Fibroblast of lung (primary cell): ENCODE measurements at regions not wholly inside any gene's neighbourhood (a gene's known extent, or its start where the extent isn't known, plus 50 kb on each side); places are given as distances from the start of the nearest gene placed in this dataset.

Source experiments
- DNase-seq, 2 donors: peaks; one replicate each; pipeline versions ENCODE4 v3.0.0 to v3.0.0-alpha.2; 2010; ENCODE audit warnings: low read depth in 2 of 2
- H2AFZ ChIP-seq: 2 replicates; pipeline ENCODE4 v1.5.1; 2012; ENCODE audit warnings: low read length, control low read depth, inconsistent platforms
- H3K27ac ChIP-seq: 2 replicates; pipeline ENCODE4 v1.5.1; 2011; ENCODE audit warnings: low read length, control low read depth; ENCODE audit not compliant: insufficient read depth
- H3K27me3 ChIP-seq: 2 replicates; pipeline ENCODE4 v1.5.1; 2011; ENCODE audit warnings: mild to moderate bottlenecking, low read length; ENCODE audit not compliant: control insufficient read depth, insufficient read depth
- H3K36me3 ChIP-seq: 2 replicates; pipeline ENCODE4 v1.5.1; 2011; ENCODE audit warnings: low read length; ENCODE audit not compliant: control insufficient read depth, insufficient read depth
- H3K4me1 ChIP-seq: 2 replicates; pipeline ENCODE4 v1.5.1; 2011; ENCODE audit warnings: low read length; ENCODE audit not compliant: control insufficient read depth, insufficient read depth; ENCODE audit errors: extremely low read depth
- H3K4me2 ChIP-seq: 2 replicates; pipeline ENCODE4 v1.5.1; 2011; ENCODE audit warnings: low read length, control low read depth; ENCODE audit not compliant: insufficient read depth; ENCODE audit errors: extremely low read depth
- H3K4me3 ChIP-seq, 4 experiments: fragments of 200-600 bp in 1 of 4; sonication (generic) in 1 of 4; replicated peaks in 1 of 4; 2 replicates each; pipeline ENCODE4 v1.5.1; 2011 to 2016; ENCODE audit warnings: low read length in 4 of 4, low read depth in 3 of 4, mild to moderate bottlenecking in 3 of 4, control low read depth in 2 of 4, inconsistent platforms in 1 of 4, mixed read lengths in 1 of 4; ENCODE audit not compliant: insufficient read depth in 1 of 4; ENCODE audit errors: control extremely low read depth in 1 of 4
- H3K79me2 ChIP-seq: 2 replicates; pipeline ENCODE4 v1.5.1; 2012; ENCODE audit warnings: mild to moderate bottlenecking, low read length, inconsistent platforms; ENCODE audit not compliant: control insufficient read depth, insufficient read depth
- H3K9ac ChIP-seq: 2 replicates; pipeline ENCODE4 v1.5.1; 2011; ENCODE audit warnings: mild to moderate bottlenecking, low read length, control low read depth; ENCODE audit not compliant: insufficient read depth
- H3K9me3 ChIP-seq: 2 replicates; pipeline ENCODE4 v1.5.1; 2012; ENCODE audit warnings: low read depth, low read length; ENCODE audit not compliant: control insufficient read depth, insufficient read depth
- H4K20me1 ChIP-seq: 2 replicates; pipeline ENCODE4 v1.5.1; 2011; ENCODE audit warnings: low read length; ENCODE audit not compliant: control insufficient read depth, insufficient read depth; ENCODE audit errors: extremely low read depth
- EZH2 ChIP-seq: IDR thresholded peaks from 2 replicates; pipeline ENCODE4 v1.5.1; 2012; ENCODE audit warnings: low read length, control low read depth, mild to moderate bottlenecking; ENCODE audit errors: missing control alignments
- TF ChIP-seq, protein P1 (sequence below), 2 donors: IDR thresholded peaks in 1 of 2; conservative IDR thresholded peaks in 1 of 2; 1 replicate in 1 of 2; 2 replicates in 1 of 2; pipeline ENCODE4 v1.5.1; 2011 to 2012; ENCODE audit warnings: low read length in 2 of 2, control low read depth in 1 of 2, inconsistent platforms in 1 of 2, low read depth in 1 of 2, mild to moderate bottlenecking in 1 of 2

DNA sequence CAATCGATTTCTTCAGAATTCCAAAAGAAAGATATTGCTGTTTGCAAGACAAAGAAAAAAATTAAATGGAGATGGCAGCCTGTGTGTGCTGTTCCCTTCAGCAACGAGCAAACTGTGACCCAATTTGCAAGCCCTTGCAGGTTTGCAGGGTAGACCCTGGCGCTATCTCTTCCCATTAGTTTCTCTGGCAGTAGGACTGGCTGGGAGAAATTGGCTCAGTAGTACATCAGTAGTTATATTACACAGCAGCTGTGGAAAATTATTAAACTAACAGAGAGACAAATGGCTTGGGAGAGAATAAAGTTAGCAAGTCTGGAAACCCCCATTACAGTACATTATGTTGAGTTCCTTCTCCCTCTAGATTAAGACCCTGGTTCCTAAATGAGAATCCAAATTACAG, 116.4 kb upstream of the ITGB1 start:
- Histone ChIP-seq H3K27ac (no peak overlapping the region), H4K20me1 (no peaks in the 10 kb centered on the region), H3K9me3 (no peaks in the 10 kb centered on the region), H3K36me3 (no peaks in the 10 kb centered on the region), H3K9ac (no peak overlapping the region), H3K4me3 (no peak overlapping the region), H3K27me3 (no peaks in the 10 kb centered on the region), H3K4me1 (no peaks in the 10 kb centered on the region), H3K79me2 (no peaks in the 10 kb centered on the region), H3K4me2 (peak overlapping the region; percentile 13), H2AFZ (no peak overlapping the region)
- TF ChIP-seq EZH2: no peak
- TF ChIP-seq, protein P1, sequence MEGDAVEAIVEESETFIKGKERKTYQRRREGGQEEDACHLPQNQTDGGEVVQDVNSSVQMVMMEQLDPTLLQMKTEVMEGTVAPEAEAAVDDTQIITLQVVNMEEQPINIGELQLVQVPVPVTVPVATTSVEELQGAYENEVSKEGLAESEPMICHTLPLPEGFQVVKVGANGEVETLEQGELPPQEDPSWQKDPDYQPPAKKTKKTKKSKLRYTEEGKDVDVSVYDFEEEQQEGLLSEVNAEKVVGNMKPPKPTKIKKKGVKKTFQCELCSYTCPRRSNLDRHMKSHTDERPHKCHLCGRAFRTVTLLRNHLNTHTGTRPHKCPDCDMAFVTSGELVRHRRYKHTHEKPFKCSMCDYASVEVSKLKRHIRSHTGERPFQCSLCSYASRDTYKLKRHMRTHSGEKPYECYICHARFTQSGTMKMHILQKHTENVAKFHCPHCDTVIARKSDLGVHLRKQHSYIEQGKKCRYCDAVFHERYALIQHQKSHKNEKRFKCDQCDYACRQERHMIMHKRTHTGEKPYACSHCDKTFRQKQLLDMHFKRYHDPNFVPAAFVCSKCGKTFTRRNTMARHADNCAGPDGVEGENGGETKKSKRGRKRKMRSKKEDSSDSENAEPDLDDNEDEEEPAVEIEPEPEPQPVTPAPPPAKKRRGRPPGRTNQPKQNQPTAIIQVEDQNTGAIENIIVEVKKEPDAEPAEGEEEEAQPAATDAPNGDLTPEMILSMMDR (conservative IDR thresholded peaks at IDR 0.05 in 1 of 2, IDR thresholded peaks at IDR 0.05 in 1 of 2; ENCODE audit: low read depth in 1 of 2, low read length in 2 of 2): no peak
- no peak for DNase-seq

DNA sequence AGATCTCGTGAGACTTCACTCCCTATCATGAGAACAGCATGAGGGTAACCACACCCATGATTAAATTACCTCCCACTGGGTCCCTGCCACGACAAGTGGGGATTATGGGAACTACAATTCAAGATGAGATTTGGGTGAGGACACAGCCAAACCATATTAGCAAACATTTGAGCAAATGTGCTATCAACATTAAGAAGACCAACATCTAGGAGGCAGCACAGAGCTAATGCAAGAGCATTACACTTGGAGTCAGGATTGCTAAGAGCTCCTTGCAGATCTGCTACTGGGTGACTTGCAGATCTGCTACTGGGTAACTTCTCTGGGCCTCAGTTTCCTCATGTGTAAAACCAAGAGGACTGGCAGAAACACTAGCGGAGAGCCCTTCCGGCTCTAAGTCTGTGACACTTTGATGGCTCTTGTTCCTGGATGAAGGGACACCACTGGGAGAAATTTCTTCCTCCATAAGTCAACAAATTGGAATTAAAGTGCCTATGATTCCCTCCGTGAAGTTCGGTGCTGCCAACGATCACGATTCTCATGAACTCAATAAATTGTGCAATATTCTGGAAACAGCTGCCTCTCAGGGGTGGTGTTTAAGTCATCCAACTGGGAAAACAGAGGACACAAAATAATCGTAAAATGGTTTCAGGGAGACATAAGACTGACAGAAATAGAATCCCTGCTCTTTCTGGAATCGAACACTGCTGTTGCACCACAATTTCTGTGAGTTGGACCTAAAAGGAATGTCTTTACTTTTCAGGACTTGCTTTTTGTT, 115.8 kb upstream of the ITGB1 start:
- TF ChIP-seq, protein P1 (conservative IDR thresholded peaks at IDR 0.05 in 1 of 2, IDR thresholded peaks at IDR 0.05 in 1 of 2; ENCODE audit: low read depth in 1 of 2, low read length in 2 of 2): peak; percentile 7 to 19
- TF ChIP-seq EZH2: no peak
- no peak overlapping the region for H3K27ac ChIP-seq
- H3K27me3 ChIP-seq: no peaks in the 10 kb centered on the region
- H3K4me1 ChIP-seq: no peaks in the 10 kb centered on the region
- H3K9ac ChIP-seq: no peak overlapping the region
- H2AFZ ChIP-seq: no peak overlapping the region
- H3K36me3 ChIP-seq: no peaks in the 10 kb centered on the region
- H3K4me3 ChIP-seq: no peak overlapping the region
- peak overlapping the region; percentile 13 for H3K4me2 ChIP-seq
- DNase-seq: peak in 1 of 2 donors; percentile 75
- no peaks in the 10 kb centered on the region for H4K20me1 ChIP-seq
- no peaks in the 10 kb centered on the region for H3K79me2 ChIP-seq
- no peaks in the 10 kb centered on the region for H3K9me3 ChIP-seq

- Histone ChIP-seq H3K4me3 (no peak overlapping the region), H3K36me3 (no peaks in the 10 kb centered on the region), H3K79me2 (no peaks in the 10 kb centered on the region), H3K9ac (no peak overlapping the region), H3K4me1 (no peaks in the 10 kb centered on the region), H2AFZ (no peak overlapping the region), H3K9me3 (no peaks in the 10 kb centered on the region), H3K27ac (no peak overlapping the region), H3K4me2 (no peak overlapping the region), H4K20me1 (no peaks in the 10 kb centered on the region), H3K27me3 (no peaks in the 10 kb centered on the region)
- TF ChIP-seq, protein P1 (conservative IDR thresholded peaks at IDR 0.05 in 1 of 2, IDR thresholded peaks at IDR 0.05 in 1 of 2; ENCODE audit: low read depth in 1 of 2, low read length in 2 of 2): no peak
- no peak for TF ChIP-seq EZH2
- DNase-seq: no peak
These were observed 113.8 kb upstream of the ITGB1 start for GRCh38 chr10:33071857-33072256.
